DMS79 treated with DMSO at 0.1 percent for 48 hours (cell line): ENCODE measurements at regions not wholly inside any gene's neighbourhood (a gene's known extent, or its start where the extent isn't known, plus 50 kb on each side); places are given as distances from the start of the nearest gene placed in this dataset.
"Not testable (repeated sequence)": the region's sequence is repeated elsewhere in the genome, so short reads cannot be mapped to it uniquely, and the experiment has no call there.

Experiments
- DNase-seq: peaks from one replicate; lab custom pipeline; 2025; lab: John Stamatoyannopoulos, UW

DNA sequence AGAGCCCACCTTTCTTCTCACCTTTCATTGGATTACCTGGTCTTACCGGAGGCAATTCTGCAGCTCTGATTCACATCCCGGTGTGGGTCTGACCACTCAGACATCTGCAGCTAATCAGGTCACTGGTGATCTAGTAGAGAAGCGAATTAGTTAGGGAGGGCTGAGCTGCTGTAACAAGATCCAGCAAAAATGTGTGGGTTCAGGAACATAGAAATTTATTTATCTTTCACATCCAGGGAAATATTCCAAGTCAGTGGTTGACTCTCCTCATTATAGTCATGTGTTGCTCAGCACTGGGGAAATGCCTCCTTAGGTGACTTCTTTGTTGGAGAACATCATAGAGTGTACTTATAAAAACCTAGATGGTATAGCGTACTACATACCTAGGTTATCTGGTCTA lies 218.7 kb upstream of the PELI2 start:
- DNase-seq, result no peak

DNA sequence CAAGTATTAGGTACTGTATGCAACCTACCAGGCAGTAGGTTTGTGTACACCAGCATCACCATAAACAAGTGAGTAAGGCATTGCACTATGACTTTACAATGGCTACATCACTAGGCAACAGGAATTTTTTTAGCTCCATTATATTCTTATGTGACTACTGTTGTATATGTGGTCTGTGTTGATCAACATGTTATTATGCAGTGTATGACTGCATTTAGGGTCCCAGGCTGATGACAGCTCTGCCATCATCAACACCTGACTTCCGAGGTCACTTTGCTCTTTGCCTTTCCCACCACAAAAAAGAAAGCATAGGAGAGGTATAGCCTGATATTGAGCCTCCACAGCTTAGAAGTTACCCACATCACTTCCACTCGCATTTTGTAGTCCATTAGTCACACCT lies 217.5 kb upstream of the PELI2 start:
- DNase-seq, result no peak

- no peak for DNase-seq
Measured at GRCh38 chr14:55901291-55901690, 216.9 kb upstream of the PELI2 start.

DNA sequence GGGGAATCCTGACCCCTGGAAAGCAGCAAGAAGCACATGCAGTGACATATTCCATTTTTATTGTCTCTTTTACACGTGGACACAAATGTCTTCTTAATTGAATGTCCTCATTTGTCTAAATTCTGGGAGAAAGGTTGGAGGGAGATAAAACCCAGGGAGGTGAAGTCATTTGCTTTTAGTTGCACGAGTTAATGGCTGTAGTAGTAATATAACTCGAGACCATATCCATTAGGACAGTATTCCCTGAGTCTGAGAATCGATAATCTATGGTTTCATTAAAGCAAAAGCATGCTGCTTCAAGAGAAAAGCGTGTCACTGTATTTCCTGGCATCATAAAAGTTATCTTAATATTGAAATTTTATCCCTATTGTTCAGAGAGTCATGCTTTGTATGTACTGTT lies 216.0 kb upstream of the PELI2 start:
- DNase-seq, result no peak

GRCh38 chr14:55904086-55904485 lies 214.1 kb upstream of the PELI2 start:
- DNase-seq, result no peak

DNA sequence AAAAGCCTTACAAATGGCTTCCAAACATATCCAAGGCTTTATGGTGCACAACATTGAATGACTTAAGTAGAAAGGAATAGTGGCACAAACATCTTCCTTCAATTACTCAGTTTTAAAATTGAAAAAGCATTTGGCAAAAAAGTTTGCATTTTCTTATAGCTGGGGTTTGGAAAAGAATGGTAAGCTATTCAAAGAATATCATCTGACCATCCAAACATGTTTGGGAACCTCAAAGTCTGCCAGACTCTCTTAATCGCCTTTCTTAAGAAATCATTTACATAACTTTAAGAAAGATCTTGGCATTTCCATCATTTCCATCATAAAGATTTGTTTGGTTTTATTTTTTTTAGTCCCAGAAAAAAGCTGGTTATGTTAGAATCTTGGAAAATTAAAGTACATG lies 210.1 kb upstream of the PELI2 start:
- DNase-seq, result no peak

GRCh38 chr14:55909879-55910278 lies 208.3 kb upstream of the PELI2 start:
- DNase-seq, result no peak

DNA sequence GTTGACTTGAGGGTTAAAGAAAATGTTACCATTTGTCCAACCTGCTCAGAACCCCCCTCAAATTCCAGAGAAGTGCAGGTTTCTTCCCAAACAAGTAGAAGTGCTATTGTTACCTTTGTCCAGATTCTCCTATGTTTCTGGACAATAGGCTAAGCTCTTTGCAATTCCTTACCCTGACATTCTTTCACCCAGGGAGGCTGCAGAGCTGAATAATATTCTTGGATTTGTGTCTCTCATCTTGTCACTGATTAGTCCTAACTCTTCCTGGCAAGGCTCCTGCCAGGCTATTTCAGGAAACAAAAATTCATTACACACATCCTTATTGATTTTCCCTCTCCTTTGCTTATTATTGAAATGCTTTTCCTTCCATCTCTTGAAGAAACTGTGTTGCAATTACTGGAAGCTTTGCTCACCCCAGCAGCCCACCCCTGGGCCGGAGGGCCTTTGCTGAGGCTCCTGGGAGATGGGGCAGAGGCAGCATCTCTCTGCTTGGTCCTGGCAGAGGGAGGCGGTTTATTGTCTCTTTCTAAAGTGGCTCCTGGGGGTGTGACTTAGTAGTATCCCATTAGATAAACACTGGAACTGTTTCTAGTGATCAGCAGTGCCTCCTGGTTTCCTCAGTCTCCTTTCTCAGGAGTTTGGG lies 207.5 kb upstream of the PELI2 start:
- no peak for DNase-seq

DNA sequence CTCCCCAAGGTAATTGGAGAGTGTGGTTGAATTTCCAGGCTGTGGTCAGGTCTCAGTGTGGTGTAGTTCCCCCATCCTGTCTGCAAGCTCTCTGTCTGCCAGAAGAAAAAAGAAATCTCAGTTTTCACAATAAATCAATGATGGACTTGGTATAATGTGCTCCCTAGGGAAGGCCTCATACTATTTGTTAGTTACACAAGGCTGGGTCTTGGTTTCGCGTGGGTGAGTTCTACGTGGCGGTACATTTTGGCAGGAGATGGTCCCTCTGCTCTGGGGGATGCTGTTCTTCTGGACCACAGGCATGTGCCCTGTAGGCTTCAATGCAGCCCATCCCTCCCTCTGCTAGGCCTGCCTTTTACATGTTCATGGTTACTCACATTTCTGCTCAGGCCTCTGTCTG lies 206.4 kb upstream of the PELI2 start:
- DNase-seq, result no peak

GRCh38 chr14:55912344-55912743 lies 205.9 kb upstream of the PELI2 start:
- DNase-seq, result no peak

DNA sequence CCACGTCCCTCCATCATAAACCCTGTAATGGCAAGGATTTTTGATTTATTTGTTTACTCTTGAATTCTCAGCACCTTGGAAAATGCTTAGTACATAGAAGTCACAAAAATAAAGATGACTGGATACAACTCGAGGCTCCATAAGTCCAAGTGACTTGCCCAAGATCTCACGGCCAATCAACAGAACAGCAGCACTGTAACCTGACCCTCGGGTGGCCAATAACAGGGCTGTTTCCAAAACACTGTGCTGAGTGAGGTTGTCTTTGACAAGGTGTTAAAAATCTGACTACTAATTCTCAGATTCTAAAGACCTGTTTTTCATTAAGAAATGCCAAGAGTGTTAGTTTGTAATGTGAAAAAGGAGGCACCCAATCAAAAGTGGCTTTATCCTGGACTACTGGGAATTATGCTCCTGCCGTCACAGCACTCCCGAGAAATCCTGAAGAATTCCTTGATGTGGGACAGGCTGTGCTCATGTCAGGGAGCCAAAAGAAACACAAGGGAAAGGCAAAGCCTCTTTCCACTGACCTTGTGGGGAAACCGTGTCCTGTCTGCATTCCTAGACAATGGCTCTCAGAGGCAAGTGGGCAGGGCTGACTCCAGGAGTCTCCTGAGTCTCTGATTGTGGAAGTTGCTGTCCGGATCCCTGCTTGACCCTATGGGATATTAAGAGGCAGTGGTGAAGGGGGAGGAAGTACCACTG lies 204.7 kb upstream of the PELI2 start:
- no peak for DNase-seq

- DNase-seq, result no peak
Measured at GRCh38 chr14:55914771-55915170, 203.4 kb upstream of the PELI2 start.

GRCh38 chr14:55915456-55915855 lies 202.8 kb upstream of the PELI2 start:
- peak; percentile 94 for DNase-seq

GRCh38 chr14:55919800-55920199 lies 198.4 kb upstream of the PELI2 start:
- not testable (repeated sequence) for DNase-seq

DNA sequence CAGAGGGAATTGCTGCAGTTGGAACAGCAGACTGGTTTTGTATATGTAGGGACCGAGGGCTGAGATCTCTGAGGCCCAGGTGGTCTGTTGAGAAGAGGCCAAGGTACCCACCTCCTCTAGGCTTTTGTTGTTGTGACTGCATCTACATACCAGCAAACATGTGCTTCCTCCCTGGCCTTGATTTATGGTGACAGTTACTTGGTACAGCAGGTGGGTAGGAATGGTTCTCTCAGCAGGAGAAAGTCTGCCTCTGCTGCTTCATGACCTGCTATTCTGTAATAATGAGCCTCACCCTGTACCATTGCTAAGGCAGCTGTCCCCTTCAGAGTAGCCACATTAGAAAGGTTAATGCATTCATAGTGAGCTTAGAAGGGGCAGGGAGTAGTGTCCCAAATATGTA lies 196.7 kb upstream of the PELI2 start:
- no peak for DNase-seq

- peak; percentile 38 for DNase-seq
Measured at GRCh38 chr14:55926007-55926406, 192.2 kb upstream of the PELI2 start.

DNA sequence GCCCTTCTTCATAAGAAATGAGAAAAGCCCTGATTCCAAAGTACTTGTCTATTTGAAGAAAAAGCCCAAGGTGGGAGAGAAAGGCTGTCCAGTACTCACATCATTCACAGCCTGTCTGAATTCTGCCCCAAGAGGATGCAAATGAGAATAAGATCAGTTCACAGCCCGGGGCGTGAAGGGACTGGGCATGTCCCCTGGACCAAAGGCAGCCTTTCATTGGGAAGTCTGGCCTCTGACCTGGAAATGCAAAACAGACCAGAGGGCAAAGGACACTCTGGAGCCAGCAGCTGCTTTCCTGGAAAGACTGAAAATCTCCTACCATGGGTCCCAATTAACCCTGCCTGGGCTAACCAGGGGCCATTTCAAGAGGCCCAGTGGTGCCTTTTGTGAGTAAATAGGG lies 191.2 kb upstream of the PELI2 start:
- no peak for DNase-seq

DNA sequence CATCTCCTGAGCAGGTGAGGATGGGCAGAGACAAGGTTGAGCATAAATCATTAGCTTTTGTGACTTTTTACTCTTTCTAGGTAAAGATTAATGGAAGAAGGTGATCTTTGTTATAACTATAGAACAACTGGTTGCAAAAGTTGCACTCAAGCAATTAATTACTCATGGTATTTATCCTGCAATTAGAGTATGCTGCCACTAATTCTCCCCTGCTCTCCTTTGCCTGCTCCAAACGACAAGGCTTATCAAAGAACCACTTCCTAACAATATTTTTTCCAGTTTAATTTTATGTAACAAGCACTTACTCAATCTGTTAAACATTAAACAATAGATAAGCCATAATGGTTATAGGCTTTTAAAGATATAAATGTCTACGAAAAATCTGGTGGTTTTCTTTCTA lies 189.9 kb upstream of the PELI2 start:
- no peak for DNase-seq

DNA sequence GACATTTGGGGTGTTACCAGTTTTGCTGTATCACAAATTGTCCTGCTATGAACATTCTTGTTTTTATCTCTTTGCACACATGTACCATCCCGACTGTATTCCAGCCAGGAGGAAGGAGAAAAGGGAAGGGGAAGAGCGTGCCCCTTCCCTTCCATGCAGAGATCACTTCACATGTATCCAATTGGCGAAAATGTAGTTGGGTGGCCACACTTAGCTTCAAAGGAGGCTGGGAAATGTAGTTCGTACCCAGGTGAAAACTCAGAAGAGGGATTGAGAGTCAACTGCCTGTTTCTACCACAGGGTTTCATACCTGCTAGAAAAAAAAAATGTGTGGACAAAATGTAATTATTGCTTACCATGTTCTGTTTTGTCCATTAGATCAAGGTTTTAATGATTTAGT lies 189.1 kb upstream of the PELI2 start:
- DNase-seq, result no peak

- no peak for DNase-seq
Measured at GRCh38 chr14:55930016-55930784, 188.0 kb upstream of the PELI2 start.

DNA sequence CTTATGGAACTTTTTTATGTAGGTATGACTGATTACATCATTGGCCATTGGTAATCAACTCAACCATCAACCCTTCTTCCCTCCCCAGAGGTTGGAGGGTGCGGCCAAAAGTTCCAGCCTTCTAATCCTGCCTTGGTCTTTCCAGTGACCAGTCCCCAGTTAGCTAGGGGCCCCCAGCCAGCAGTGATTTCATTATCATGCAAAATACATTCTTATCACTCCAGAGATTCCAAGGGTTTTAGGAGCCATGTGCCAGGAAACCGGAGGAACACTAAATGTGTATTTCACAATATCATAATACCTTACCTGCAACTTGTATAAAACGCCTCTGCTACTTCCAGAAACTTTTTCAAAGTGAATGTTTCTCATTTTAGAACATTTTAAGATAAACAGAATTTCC lies 181.5 kb upstream of the PELI2 start:
- no peak for DNase-seq

DNA sequence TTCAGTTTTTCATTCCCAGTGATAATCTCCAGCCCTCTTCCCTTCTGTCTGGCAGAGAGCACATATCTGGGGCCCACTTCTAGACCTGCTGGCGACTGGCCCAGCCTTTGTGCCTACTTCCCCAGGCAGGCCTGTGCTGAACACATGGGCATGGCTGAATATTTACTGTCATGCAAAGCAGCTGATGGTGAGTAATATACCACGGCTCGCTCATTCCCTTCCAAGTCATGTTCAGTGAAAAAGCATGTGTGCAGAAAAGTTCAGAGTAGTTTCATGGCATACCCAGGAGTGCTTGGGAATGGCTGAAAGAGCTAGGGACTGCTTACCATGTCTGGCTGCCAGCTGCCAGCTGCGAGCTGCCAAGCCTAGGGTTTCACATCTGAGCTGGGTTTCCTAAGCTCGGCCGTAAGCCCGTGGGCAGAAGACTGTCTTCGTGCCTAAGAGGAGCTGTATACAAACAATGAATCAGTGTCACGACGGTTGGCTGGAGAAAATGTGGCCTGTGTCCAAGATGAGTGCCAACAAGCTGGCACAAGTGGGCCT lies 179.9 kb upstream of the PELI2 start:
- peak; percentile 86 for DNase-seq

DNA sequence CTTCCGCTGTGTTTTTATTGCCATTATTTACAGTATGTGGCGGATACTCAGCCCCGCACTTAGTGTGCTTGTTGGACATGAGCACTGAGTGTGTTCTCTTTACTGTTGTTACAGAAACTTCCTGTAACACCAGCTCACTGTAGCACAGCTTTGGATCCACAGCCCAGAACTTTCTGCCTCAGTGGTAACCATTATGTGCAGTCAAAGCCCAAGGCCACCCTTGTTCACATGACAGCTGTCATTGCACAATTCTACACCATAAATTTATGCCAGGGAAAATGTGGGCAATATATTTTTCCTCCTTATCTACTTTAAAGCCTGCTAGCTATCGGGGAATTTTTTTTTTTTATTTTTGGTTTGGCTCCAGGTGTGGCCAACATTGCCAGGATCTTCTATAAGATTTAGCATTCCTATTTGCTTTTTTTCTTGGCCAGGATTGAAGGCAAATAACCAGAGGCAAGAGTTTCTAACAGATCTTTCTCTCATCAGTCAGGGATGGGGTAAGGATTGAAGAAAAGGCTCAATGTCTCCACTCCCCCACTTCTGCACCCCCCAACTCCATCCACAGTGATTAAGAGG lies 176.0 kb upstream of the PELI2 start:
- DNase-seq, result no peak
